LNCAP (cell line): ENCODE measurements at regions not wholly inside any gene's neighbourhood (a gene's known extent, or its start where the extent isn't known, plus 50 kb on each side); places are given as distances from the start of the nearest gene placed in this dataset.
A peak's percentile ranks its signal among the peaks of the same experiment; 100 is the strongest.

Source experiments
- TF ChIP-seq, protein P1 (sequence below): fragments of 450-650 bp; IDR thresholded peaks from 2 replicates; pipeline ENCODE4 v1.5.1; 2017; ENCODE audit warnings: mild to moderate bottlenecking

DNA sequence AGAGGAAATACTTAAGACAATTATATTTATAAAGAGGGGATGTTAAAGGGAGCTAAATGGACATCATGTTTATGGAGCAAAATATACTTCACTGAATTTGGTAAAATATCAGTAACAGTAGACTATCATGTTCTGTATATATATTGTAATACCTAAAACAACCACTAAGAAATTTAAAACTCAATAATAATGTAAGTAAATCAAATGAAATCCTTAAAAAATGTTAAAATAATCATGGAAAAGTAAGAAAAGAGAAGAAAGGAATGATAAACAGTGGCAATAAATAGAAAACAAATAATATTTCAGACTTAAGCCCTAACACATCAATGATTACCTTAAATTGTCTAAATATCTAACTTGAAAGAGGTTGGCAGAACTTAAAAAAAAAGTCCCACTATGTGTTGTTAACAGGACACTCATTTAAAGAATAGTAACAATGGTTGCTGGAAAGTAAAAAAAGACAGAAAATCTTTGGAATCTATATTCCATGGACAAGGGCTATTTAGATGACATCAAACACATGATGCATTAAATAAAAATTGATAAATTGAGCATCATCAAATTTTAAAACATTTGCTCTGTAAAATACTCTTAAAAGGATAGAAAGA, 842.2 kb upstream of the MAP3K7 start:
- TF ChIP-seq, protein P1, sequence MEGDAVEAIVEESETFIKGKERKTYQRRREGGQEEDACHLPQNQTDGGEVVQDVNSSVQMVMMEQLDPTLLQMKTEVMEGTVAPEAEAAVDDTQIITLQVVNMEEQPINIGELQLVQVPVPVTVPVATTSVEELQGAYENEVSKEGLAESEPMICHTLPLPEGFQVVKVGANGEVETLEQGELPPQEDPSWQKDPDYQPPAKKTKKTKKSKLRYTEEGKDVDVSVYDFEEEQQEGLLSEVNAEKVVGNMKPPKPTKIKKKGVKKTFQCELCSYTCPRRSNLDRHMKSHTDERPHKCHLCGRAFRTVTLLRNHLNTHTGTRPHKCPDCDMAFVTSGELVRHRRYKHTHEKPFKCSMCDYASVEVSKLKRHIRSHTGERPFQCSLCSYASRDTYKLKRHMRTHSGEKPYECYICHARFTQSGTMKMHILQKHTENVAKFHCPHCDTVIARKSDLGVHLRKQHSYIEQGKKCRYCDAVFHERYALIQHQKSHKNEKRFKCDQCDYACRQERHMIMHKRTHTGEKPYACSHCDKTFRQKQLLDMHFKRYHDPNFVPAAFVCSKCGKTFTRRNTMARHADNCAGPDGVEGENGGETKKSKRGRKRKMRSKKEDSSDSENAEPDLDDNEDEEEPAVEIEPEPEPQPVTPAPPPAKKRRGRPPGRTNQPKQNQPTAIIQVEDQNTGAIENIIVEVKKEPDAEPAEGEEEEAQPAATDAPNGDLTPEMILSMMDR = 0 out of 2 replicates have a peak, but pooled peaks have one; percentile 11

DNA sequence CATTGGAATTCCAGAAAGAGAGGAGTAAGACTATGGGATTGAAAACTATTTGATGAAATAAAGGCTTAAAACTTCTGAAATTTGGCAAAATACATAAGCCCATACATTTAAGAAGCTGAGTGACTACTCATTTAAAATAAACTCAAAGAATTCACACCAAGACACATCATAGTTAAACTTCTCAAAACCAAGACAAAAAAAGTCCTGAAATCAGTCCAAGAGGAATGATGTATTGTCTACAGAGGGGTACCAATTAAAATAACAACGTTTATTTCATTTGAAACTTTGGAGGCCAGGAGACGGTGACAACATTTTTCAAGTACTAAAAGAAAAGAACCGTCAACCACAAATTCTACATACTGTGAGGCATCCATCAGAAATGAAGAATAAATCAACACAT, 841.4 kb upstream of the MAP3K7 start:
- TF ChIP-seq, protein P1 = no peak

DNA sequence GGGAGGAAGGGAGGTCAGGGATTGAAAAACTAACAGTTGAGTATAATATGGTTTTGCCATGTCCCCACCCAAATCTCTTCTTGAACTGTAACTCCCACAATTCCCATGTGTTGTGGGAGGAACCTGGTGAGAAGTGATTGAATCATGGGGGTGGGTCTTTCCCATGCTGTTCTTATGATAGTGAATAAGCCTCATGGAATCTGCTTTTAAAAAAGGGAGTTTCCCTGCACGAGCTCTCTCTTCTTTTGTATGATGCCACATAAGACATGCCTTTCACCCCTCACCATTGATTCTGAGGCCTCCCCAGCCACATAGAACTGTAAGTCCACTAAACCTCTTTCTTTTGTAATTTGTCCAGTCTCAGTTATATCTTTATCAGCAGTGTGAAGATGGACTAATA, 833.4 kb upstream of the MAP3K7 start:
- TF ChIP-seq, protein P1 = no peak

DNA sequence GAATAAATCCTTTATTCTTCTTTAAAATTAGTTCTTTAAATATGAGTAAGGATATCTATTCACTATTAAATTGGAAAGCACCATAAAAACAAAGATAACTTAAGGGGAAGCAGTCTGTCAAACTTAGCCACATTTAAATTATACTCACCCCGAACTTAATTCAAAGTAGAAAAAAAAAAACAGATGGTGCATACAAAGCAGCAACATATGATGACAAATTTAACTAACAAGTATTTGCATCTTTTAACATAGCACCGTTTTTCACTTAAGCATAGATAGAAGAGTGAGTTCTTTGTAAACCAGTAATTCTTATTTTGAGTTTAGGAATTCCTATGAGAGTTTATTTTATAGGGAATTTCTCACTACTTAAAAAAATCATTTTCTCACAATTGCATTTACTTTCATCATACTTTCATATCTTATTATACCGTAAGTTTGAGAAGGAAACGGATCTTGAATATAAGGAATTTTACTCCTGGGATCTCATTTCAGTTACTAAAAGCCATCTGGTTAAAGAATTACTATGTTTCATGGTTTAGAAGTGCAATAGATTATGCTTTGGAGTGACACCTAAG, 828.2 kb upstream of the MAP3K7 start:
- TF ChIP-seq, protein P1 = no peak

DNA sequence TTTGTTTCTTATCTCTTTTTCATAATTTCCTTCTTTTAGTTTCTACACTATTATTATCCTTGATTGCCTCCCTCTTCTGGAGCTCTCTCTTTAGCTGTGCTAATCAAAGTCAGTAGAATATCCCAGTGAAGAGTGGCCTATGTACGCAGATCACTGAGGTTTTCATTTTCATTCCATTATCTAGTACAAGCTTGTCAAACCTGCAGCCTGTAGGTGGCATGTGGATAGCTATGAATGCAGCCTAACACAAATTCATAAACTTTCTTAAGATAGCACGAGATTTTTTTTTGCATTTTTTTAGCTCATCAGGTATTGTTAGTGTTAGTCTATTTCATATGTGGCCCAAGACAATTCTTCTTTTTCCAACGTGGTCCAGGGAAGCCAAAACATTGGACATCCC, 825.7 kb upstream of the MAP3K7 start:
- TF ChIP-seq, protein P1 = no peak; the same call in 1 of the 2 replicates

DNA sequence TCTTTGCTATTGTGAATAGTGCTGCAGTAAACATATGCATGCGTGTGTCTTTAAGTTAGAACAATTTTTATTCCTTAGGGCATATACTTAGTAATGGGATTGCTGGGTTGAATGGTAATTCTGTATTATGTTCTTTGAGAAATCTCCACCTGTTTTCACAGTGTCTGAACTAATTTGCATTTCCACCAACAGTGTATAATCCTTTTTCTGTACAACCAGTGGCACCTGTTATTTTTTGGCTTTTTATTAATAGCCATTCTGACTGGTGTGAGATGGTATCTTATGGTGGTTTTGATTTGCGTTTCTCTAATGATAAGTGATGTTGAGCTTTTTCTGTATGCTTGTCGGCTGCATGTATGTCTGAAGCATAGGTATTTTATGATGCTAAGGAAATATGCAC, 820.8 kb upstream of the MAP3K7 start:
- TF ChIP-seq, protein P1 = no peak

DNA sequence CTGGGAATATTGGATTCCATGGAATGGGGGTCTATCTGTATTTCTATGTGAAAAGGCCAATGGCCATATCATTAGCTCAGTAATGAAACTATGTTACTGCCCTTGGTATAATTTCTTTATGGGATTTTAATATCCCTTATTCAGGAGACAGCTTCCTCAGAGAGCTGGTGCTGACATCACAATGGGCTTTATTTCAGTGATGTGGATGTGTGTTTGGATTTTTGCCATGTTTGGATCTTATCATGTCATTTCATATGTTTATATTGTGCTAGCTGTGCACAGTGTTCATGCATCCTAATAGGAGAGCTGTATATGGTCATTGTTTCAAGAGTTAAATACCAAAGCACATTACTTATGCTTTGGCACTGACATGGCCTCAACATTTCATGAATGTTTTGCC, 806.1 kb upstream of the MAP3K7 start:
- TF ChIP-seq, protein P1 = no peak
